BLaER1 treated with 17β-estradiol and CSF1 and Interleukin-3, amounts not matched to agents 10 nM and 100 nM (cell line): ENCODE measurements at regions not wholly inside any gene's neighbourhood (a gene's known extent, or its start where the extent isn't known, plus 50 kb on each side); places are given as distances from the start of the nearest gene placed in this dataset.

ENCODE experiments used
- H3K27ac ChIP-seq, 11 experiments: shearing (Covaris generic); formaldehyde crosslinking; 2 replicates each; pipeline ENCODE4 v1.8.1; 2022
- H3K27me3 ChIP-seq, 11 experiments: shearing (Covaris generic); formaldehyde crosslinking; 2 replicates each; pipeline ENCODE4 v1.8.1; 2022
- H3K36me3 ChIP-seq, 11 experiments: shearing (Covaris generic); formaldehyde crosslinking; 2 replicates each; pipeline ENCODE4 v1.8.1; 2022
- H3K4me1 ChIP-seq, 10 experiments: shearing (Covaris generic); formaldehyde crosslinking; 2 replicates each; pipeline ENCODE4 v1.8.1; 2022
- H3K4me2 ChIP-seq, 11 experiments: shearing (Covaris generic); formaldehyde crosslinking; 2 replicates each; pipeline ENCODE4 v1.8.1; 2022
- H3K4me3 ChIP-seq, 10 experiments: shearing (Covaris generic); formaldehyde crosslinking; 2 replicates each; pipeline ENCODE4 v1.8.1; 2022
- H3K9ac ChIP-seq, 11 experiments: shearing (Covaris generic); formaldehyde crosslinking; 2 replicates each; pipeline ENCODE4 v1.8.1; 2022
- H3K9me3 ChIP-seq, 11 experiments: shearing (Covaris generic); formaldehyde crosslinking; replicated peaks in 1 of 11; 2 replicates each; pipeline ENCODE4 v1.8.1; 2022
- H4K20me1 ChIP-seq, 11 experiments: shearing (Covaris generic); formaldehyde crosslinking; 2 replicates each; pipeline ENCODE4 v1.8.1; 2022
- Cebpa-rat ChIP-seq, 11 experiments: shearing (Covaris generic); IDR thresholded peaks; 2 replicates each; pipeline ENCODE4 v1.8.1; 2022

DNA sequence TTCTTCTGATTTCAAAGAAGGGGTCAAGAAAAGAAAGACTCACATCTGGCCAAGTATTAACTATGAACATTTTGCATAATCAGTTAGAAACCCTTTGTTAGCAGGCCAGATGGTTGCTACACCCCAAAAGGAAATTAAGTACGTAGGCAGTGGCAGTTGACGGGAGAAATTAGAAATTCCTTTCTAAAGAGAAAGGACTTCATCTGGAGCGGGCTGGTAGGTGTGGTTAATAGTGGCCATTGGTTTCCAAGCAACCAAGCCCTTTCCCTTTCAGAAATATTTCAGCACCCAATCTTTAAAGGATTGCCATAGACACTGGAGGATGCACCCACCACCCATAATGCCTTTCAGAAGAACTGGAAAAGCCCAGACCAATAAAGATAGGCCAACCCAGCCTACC, 235.7 kb upstream of the LDB2 start:
- TF ChIP-seq Cebpa-rat (IDR thresholded peaks at IDR 0.05): no peak
- H3K9ac ChIP-seq: no peak overlapping the region
- no peak overlapping the region for H3K27ac ChIP-seq

DNA sequence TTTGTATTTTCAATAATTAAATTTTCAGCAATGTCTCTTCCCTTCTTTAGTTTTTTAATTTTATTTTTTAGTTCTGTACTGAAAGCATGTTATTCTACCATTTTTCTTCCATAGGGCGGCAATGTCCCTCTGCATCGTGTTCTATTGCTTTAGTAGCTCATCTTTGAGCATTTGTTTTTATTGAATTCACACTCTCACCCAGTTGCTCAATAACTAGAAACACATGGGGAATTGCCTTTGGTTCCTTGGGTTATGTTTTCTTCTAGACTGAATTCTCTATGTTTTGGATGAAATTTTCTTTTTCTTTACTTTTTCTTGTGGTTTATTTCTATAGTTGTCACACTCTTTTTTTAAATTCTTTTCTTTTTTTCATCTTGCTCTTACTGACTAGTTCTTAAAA, 233.8 kb upstream of the LDB2 start:
- no peak for TF ChIP-seq Cebpa-rat (IDR thresholded peaks at IDR 0.05)
- Histone ChIP-seq H3K36me3 (no peaks in the 10 kb centered on the region), H3K9ac (no peak overlapping the region), H3K27me3 (no peaks in the 10 kb centered on the region), H3K4me1 (peaks cover 0 to 4% (median 0%) of the 10 kb centered on the region in 10 experiments; a peak in 1 of 20 replicates), H3K27ac (no peak overlapping the region), H4K20me1 (no peaks in the 10 kb centered on the region), H3K4me2 (no peak overlapping the region), H3K4me3 (no peak overlapping the region), H3K9me3 (peaks cover 0 to 22% (median under 1%) of the 10 kb centered on the region in 11 experiments; a peak in 16 of 22 replicates)

More for the DNA sequence above, 235.7 kb upstream of the LDB2 start:
- no peak overlapping the region for H3K4me2 ChIP-seq
- peaks cover 17 to 41% (median 20%) of the 10 kb centered on the region in 11 experiments for H3K9me3 ChIP-seq
- no peak overlapping the region for H3K4me3 ChIP-seq
- no peaks in the 10 kb centered on the region for H3K27me3 ChIP-seq
- H4K20me1 ChIP-seq: no peaks in the 10 kb centered on the region
- H3K4me1 ChIP-seq: peaks cover 0 to 4% (median 0%) of the 10 kb centered on the region in 10 experiments; a peak in 1 of 20 replicates
- H3K36me3 ChIP-seq: peaks cover 0 to 7% (median 0%) of the 10 kb centered on the region in 11 experiments; a peak in 1 of 22 replicates

DNA sequence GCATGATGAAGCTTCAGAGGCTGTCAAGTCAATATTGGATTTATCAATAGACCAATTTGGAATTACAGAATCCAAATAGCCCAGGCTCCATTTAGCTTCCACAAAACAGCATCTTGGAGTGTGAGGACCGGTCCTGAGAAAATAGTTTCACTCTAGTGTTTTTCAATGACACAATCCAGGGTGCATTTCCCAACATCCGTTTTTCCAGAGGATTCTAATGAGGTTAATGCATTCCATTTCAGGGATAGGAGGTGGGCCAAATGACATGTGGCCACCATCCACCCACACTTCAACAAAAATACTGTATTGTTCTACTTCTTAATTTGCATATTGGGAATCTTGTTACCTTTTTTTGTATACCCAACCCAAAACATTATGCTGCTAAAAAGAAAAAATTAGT, 229.8 kb upstream of the LDB2 start:
- Histone ChIP-seq H3K9me3 (0 out of 22 replicates have a peak, but pooled peaks cover 0 to 7% (median 0%) of the 10 kb centered on the region in 11 experiments), H3K4me1 (no peaks in the 10 kb centered on the region), H3K27me3 (no peaks in the 10 kb centered on the region), H3K4me2 (no peak overlapping the region), H3K4me3 (no peak overlapping the region), H3K36me3 (no peaks in the 10 kb centered on the region), H3K9ac (no peak overlapping the region), H3K27ac (no peak overlapping the region), H4K20me1 (no peaks in the 10 kb centered on the region)
- TF ChIP-seq Cebpa-rat (IDR thresholded peaks at IDR 0.05): no peak

DNA sequence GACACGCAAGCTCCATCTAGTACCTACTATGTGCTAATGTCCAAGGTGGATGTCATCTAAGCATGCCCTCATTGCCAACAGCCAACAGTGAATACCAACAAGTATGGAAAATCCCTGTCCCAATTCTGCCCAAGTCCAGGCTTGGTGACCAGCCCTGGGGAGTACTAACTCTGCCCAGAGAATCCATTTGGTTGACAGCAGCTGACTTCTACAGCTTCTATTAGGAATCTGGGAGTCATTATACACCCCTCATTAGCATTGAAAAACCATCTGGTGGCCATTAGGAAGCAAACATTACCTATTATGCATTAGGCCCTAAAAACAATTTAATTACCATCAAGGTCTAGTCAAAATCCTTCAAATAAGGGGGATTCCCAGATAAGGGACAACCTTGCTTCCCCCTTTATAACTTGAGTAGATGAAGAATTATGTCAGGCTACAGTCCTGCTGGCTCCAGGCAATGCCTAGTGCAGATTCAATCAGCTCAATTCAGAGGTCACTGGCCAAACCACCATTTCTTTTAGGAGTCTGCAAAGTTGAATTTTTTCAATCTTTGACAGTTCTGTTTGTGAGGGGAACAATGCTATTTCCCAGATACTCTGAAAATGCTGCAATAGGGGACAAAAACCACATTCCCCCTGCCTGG, 228.0 kb upstream of the LDB2 start:
- Histone ChIP-seq H3K4me2 (no peak overlapping the region), H3K9ac (no peak overlapping the region), H3K27me3 (no peaks in the 10 kb centered on the region), H3K27ac (no peak overlapping the region), H3K4me3 (no peak overlapping the region), H4K20me1 (no peaks in the 10 kb centered on the region), H3K9me3 (peaks cover 0 to 6% (median 0%) of the 10 kb centered on the region in 11 experiments; a peak in 2 of 22 replicates), H3K4me1 (no peaks in the 10 kb centered on the region), H3K36me3 (no peaks in the 10 kb centered on the region)
- no peak for TF ChIP-seq Cebpa-rat (IDR thresholded peaks at IDR 0.05)

DNA sequence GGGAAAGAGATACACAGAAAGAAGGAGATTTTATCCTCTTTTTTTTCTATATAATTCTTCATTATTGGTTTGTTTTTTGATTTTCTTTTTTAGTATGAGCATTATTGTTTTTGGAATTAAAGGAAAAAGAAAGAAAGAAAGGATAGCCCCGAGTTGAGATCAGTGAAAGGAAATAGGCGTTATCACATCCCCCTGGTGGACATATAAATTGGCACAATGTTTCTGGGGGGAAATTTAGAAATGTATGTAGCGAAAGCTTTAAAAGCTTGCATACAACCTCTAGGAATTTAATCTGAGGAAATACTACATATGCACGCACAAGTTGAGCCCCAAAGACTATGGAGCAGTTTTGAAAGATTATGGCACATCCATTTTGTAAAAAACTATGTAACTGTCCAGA, 226.3 kb upstream of the LDB2 start:
- Histone ChIP-seq H3K4me3 (no peak overlapping the region), H3K27ac (no peak overlapping the region), H3K36me3 (no peaks in the 10 kb centered on the region), H4K20me1 (no peaks in the 10 kb centered on the region), H3K9me3 (peaks cover 0 to 21% (median 0%) of the 10 kb centered on the region in 11 experiments; a peak in 4 of 22 replicates), H3K4me2 (no peak overlapping the region), H3K4me1 (no peaks in the 10 kb centered on the region), H3K27me3 (no peaks in the 10 kb centered on the region), H3K9ac (no peak overlapping the region)
- no peak for TF ChIP-seq Cebpa-rat (IDR thresholded peaks at IDR 0.05)

DNA sequence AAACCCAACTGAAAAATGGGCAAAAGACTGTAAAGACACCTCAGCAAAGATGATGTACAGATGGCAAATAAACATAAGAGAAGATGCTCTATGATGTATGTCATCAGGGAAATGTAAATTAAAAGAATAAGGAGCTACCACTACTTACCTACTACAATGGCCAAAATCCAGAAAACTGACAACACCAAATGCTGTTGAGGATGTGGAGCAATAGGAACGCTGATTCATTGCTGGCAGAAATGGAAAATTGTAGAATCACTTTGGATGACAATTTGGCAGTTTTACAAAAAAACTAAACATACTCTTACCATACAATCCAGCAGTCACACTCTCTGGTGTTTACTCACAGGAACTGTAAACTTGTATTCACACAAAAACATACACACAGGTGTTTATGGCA, 222.3 kb upstream of the LDB2 start:
- Histone ChIP-seq H3K9me3 (peaks cover 0 to 22% (median 0%) of the 10 kb centered on the region in 11 experiments; a peak in 4 of 22 replicates), H3K27me3 (no peaks in the 10 kb centered on the region), H3K36me3 (no peaks in the 10 kb centered on the region), H3K4me1 (no peaks in the 10 kb centered on the region), H3K27ac (no peak overlapping the region), H4K20me1 (no peaks in the 10 kb centered on the region), H3K4me3 (no peak overlapping the region), H3K9ac (no peak overlapping the region), H3K4me2 (no peak overlapping the region)
- no peak for TF ChIP-seq Cebpa-rat (IDR thresholded peaks at IDR 0.05)

DNA sequence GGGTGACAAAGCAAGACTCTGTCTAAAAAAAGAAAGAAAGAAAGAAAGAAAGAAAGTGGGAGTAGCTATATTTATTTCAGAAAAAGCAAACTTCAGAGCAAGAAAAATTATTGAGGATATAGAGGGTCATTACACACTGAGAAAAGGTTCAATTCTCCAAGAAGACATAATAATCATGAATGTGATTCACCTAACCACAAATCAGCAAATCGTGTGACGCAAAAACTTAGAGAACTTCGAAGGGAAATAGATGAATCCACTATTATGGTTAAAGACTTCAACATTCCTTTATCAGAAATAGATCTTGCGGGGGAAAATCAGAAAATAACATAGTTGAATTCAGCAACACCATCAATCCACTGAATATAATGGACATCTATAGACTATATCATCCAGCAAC, 219.3 kb upstream of the LDB2 start:
- TF ChIP-seq Cebpa-rat (IDR thresholded peaks at IDR 0.05): no peak
- Histone ChIP-seq H3K4me3 (no peak overlapping the region), H3K27me3 (no peaks in the 10 kb centered on the region), H3K27ac (no peak overlapping the region), H3K4me2 (no peak overlapping the region), H3K4me1 (no peaks in the 10 kb centered on the region), H4K20me1 (no peaks in the 10 kb centered on the region), H3K9me3 (peaks cover 0 to 22% (median 0%) of the 10 kb centered on the region in 11 experiments; a peak in 4 of 22 replicates), H3K9ac (no peak overlapping the region), H3K36me3 (no peaks in the 10 kb centered on the region)

DNA sequence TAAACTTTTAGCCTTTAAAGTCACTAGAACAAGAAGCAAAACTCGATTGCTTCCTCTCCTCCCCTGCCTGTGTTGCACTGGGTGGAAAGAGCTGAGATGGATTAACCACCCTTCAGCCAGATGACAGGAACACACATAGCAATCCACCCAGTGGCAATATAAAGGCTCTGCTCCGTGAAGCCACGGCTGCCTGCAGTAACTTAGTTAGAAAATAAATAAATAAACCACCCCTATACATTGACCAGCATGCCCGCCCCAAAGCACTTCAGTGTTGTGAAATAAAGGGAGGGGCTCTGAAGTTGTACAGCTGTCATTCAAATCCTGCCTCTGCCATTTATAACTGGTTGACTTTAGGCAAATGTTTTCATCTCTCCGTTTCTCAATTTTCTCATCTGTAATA, 217.1 kb upstream of the LDB2 start:
- H4K20me1 ChIP-seq: no peaks in the 10 kb centered on the region
- no peaks in the 10 kb centered on the region for H3K36me3 ChIP-seq
- no peak for TF ChIP-seq Cebpa-rat (IDR thresholded peaks at IDR 0.05)
- H3K4me1 ChIP-seq: no peaks in the 10 kb centered on the region
- H3K9me3 ChIP-seq: peaks cover 0 to 10% (median 0%) of the 10 kb centered on the region in 11 experiments; a peak in 3 of 22 replicates
- H3K9ac ChIP-seq: no peak overlapping the region
- no peak overlapping the region for H3K4me3 ChIP-seq
- no peaks in the 10 kb centered on the region for H3K27me3 ChIP-seq
- H3K4me2 ChIP-seq: no peak overlapping the region
- no peak overlapping the region for H3K27ac ChIP-seq

DNA sequence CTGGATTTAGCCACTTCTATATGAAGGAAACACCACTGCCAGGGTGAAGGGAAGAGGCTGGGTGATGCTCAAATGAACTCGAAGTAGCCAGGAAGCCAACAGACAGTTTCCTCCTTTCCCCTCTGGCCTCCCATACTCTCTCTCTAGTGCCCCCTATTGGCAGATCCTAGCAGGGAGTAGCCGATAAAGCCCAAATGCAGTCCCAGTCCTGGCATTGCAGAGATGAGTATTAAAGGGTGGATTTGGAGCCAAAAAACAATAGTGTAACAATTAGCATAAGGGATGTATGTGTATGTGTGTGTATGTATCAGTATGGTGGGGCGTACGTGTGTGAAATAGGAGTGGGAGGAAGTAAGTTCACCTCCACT, 213.8 kb upstream of the LDB2 start:
- Histone ChIP-seq H3K4me2 (no peak overlapping the region), H4K20me1 (no peaks in the 10 kb centered on the region), H3K27me3 (no peaks in the 10 kb centered on the region), H3K9ac (no peak overlapping the region), H3K9me3 (no peaks in the 10 kb centered on the region), H3K4me3 (no peak overlapping the region), H3K36me3 (no peaks in the 10 kb centered on the region), H3K27ac (no peak overlapping the region), H3K4me1 (no peaks in the 10 kb centered on the region)
- TF ChIP-seq Cebpa-rat (IDR thresholded peaks at IDR 0.05): no peak

DNA sequence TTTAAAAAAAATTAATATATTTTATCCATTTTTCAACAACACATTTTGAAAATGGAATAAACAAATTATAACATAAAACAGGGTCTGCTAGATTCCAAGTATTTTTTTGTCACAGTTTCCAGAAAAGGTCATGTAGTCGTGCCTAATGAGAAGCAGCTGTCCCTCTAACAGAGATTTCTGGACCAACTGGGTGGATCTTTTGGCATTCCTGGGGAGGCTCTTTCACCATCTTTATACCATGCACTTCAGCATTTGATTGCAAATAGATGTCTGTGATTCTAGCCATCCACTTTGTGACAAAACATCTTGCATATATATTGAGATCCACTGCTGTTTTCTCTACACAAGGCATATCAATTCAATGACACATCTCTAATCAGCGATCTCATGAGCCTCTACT, 210.7 kb upstream of the LDB2 start:
- Histone ChIP-seq H3K36me3 (no peaks in the 10 kb centered on the region), H4K20me1 (no peaks in the 10 kb centered on the region), H3K9ac (no peak overlapping the region), H3K4me3 (no peak overlapping the region), H3K4me1 (no peaks in the 10 kb centered on the region), H3K27me3 (no peaks in the 10 kb centered on the region), H3K4me2 (no peak overlapping the region), H3K27ac (no peak overlapping the region), H3K9me3 (no peaks in the 10 kb centered on the region)
- no peak for TF ChIP-seq Cebpa-rat (IDR thresholded peaks at IDR 0.05)
